Gastroesophageal sphincter (tissue), 4 donors: ENCODE measurements at regions not wholly inside any gene's neighbourhood (a gene's known extent, or its start where the extent isn't known, plus 50 kb on each side); places are given as distances from the start of the nearest gene placed in this dataset.

Source experiments
- ATAC-seq: fragments of 150-250 bp; one replicate; pipeline ENCODE4 v1.9.1; 2016; ENCODE audit warnings: mild to moderate bottlenecking, moderate library complexity
- H3K27ac ChIP-seq, 4 donors: fragments of 200-600 bp; sonication (generic) in 3 of 4; 1 replicate in 3 of 4; 2 replicates in 1 of 4; pipeline ENCODE4 v1.5.1; 2016 to 2019
- H3K27me3 ChIP-seq: fragments of 200-600 bp; sonication (generic); one replicate; pipeline ENCODE4 v1.5.1; 2019
- H3K36me3 ChIP-seq, 2 donors: fragments of 200-600 bp; sonication (generic); one replicate each; pipeline ENCODE4 v1.5.1; 2019; ENCODE audit warnings: control low read depth in 1 of 2
- H3K4me1 ChIP-seq, 3 donors: fragments of 200-600 bp; sonication (generic); 1 replicate in 2 of 3; 2 replicates in 1 of 3; pipeline ENCODE4 v1.5.1; 2016 to 2019; ENCODE audit warnings: control low read depth in 2 of 3
- H3K4me3 ChIP-seq, 2 donors: fragments of 200-600 bp; sonication (generic); one replicate each; pipeline ENCODE4 v1.5.1; 2019; ENCODE audit warnings: mild to moderate bottlenecking in 1 of 2, moderate library complexity in 1 of 2
- H3K9me3 ChIP-seq, 3 donors: fragments of 200-600 bp; sonication (generic); one replicate each; pipeline ENCODE4 v1.5.1; 2017 to 2019; ENCODE audit warnings: control low read depth in 2 of 3
- CTCF ChIP-seq, 4 experiments: fragments of 200-600 bp in 2 of 4; fragments of 450-650 bp in 2 of 4; sonication (generic) in 1 of 4; IDR thresholded peaks; one replicate each; pipeline ENCODE4 v1.5.1; 2017 to 2019; ENCODE audit warnings: antibody characterized with exemption in 4 of 4, mild to moderate bottlenecking in 2 of 4, moderate library complexity in 2 of 4
- EP300 ChIP-seq: sonication (generic); formaldehyde crosslinking; IDR thresholded peaks from one replicate; pipeline ENCODE4 v1.6.1; 2017; ENCODE audit warnings: antibody characterized with exemption, mild to moderate bottlenecking
- POLR2A ChIP-seq, 2 donors: fragments of 450-650 bp; IDR thresholded peaks; one replicate each; pipeline ENCODE4 v1.6.1; 2017; ENCODE audit warnings: antibody characterized with exemption in 2 of 2, mild to moderate bottlenecking in 2 of 2, moderate library complexity in 1 of 2
- POLR2AphosphoS5 ChIP-seq: sonication (generic); formaldehyde crosslinking; IDR thresholded peaks from one replicate; pipeline ENCODE4 v1.6.1; 2017; ENCODE audit warnings: antibody characterized with exemption
- WGBS, 2 donors: methylation state at CpG; one replicate each; pipeline ENCODE4 v1.1.5; 2018; ENCODE audit warnings: low coverage in 1 of 2; 5-methylcytosine and 5-hydroxymethylcytosine counted together

GRCh38 chr4:149896432-149896831 lies 80.8 kb upstream of the IQCM start:
- no peaks in the 10 kb centered on the region for H3K36me3 ChIP-seq
- H3K9me3 ChIP-seq: no peaks in the 10 kb centered on the region
- TF ChIP-seq POLR2A (IDR thresholded peaks at IDR 0.05): no peak
- TF ChIP-seq CTCF (IDR thresholded peaks at IDR 0.05): peak in 1 of 4 experiments; percentile 41
- no peak overlapping the region for H3K4me3 ChIP-seq
- no peak for ATAC-seq
- 60 to 100% methylated on average over 1 of the region's 1 CpG for WGBS, 2 donors
- H3K27ac ChIP-seq: no peak overlapping the region
- H3K27me3 ChIP-seq: no peaks in the 10 kb centered on the region
- H3K4me1 ChIP-seq: no peaks in the 10 kb centered on the region

DNA sequence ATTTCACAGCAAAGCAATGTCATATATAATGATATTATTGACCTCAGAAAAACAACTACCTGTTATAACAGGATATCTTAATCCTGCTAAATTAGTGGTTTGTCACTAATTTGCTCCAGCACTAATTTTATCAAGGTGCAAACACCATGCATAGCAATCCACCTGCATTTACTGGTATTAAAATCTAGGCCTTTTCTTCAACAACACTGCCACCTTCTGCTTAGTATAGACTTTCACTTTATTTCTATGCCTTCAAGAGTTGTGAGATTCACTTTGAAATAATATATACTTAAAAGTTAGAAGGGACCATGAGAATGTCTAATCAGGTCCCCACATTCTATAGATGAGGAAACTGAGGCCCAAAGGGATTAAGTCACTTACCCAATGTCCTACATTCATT lies 82.1 kb upstream of the IQCM start:
- no peaks in the 10 kb centered on the region for H3K36me3 ChIP-seq
- ATAC-seq: no peak
- no peaks in the 10 kb centered on the region for H3K9me3 ChIP-seq
- no peak overlapping the region for H3K27ac ChIP-seq
- TF ChIP-seq POLR2AphosphoS5 (no peak), CTCF (IDR thresholded peaks at IDR 0.05) (peak in 2 of 4 experiments; percentile 13 to 48)
- H3K4me1 ChIP-seq: no peaks in the 10 kb centered on the region
- no peak overlapping the region for H3K4me3 ChIP-seq
- no peaks in the 10 kb centered on the region for H3K27me3 ChIP-seq

DNA sequence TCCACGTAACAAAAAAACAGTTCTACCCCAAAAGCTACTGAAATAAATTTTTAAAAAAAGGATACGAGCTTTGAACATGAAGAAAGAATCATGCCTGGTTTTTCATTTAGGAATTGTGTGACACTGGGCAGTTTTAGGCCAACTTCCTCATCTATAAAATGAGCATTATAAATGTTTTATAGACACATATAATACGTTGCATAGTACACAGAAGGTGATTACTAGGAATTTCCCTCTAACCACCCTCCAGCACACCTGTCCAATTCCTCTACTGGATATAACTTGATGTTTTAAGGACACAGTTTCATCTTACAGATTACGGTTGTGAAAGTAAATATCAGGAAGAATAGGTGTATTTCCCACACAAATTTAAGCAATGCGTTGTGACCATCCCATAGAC lies 85.5 kb upstream of the IQCM start:
- Histone ChIP-seq H3K27me3 (no peaks in the 10 kb centered on the region), H3K36me3 (no peaks in the 10 kb centered on the region), H3K4me3 (no peak overlapping the region), H3K9me3 (no peaks in the 10 kb centered on the region), H3K4me1 (no peaks in the 10 kb centered on the region), H3K27ac (no peak overlapping the region)
- TF ChIP-seq EP300 (no peak), POLR2AphosphoS5 (no peak), POLR2A (IDR thresholded peaks at IDR 0.05) (no peak), CTCF (IDR thresholded peaks at IDR 0.05) (no peak)
- ATAC-seq: no peak
- WGBS, 2 donors: 82 to 89% methylated on average over 5 of the region's 5 CpGs

DNA sequence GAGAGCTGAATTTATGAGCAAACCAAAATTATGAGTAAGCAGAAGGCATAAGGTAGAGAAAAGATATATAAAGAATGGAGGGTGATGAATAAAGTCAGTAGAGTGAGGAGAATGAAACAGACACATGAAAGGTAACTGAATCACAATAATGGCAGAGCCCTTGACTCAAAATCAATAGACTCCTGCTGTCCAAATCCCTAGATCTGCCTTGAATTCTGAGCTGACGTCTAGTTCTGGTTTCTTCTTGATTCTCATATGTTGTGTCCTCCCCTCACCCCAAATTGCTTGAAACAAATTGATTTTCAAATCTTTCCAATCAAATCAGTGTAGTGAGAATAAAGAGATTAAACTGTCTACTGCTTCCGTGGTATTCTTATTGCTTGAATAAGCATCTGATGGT lies 86.6 kb upstream of the IQCM start:
- Histone ChIP-seq H3K4me1 (no peaks in the 10 kb centered on the region), H3K4me3 (no peak overlapping the region), H3K36me3 (no peaks in the 10 kb centered on the region), H3K9me3 (no peaks in the 10 kb centered on the region), H3K27ac (no peak overlapping the region), H3K27me3 (no peaks in the 10 kb centered on the region)
- no peak for ATAC-seq
- no peak for TF ChIP-seq CTCF (IDR thresholded peaks at IDR 0.05)
- no peak for TF ChIP-seq EP300
- TF ChIP-seq POLR2A (IDR thresholded peaks at IDR 0.05): no peak
- no peak for TF ChIP-seq POLR2AphosphoS5
- WGBS, 2 donors: 71 to 92% methylated on average over 2 of the region's 2 CpGs

DNA sequence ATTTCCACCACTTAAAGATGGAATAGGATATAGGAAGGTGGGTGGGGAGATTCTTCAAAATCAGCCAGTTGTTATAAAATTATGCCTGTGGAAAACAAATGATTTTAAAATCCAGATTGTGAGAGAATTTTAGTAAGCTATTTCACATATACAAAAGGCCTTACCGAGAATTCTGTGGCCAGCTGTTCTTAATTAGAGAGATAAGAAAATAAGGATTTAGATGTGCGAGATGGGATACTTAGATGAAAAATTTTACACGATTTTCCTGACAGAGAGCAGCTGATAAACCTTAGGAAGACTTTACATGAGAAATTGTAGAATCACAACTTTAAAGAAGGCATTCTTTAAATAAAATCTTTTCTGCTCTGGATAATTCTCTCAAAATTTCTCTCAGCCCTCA lies 94.5 kb upstream of the IQCM start:
- Histone ChIP-seq H3K4me3 (no peak overlapping the region), H3K36me3 (no peaks in the 10 kb centered on the region), H3K27me3 (no peaks in the 10 kb centered on the region), H3K4me1 (no peaks in the 10 kb centered on the region), H3K9me3 (no peaks in the 10 kb centered on the region), H3K27ac (no peak overlapping the region)
- 59 to 65% methylated on average over 3 of the region's 3 CpGs for WGBS, 2 donors
- ATAC-seq: no peak
- no peak for TF ChIP-seq POLR2A (IDR thresholded peaks at IDR 0.05)
- no peak for TF ChIP-seq EP300
- no peak for TF ChIP-seq POLR2AphosphoS5
- TF ChIP-seq CTCF (IDR thresholded peaks at IDR 0.05): no peak
